ENCODE measurements at regions not wholly inside any gene's neighbourhood (a gene's known extent, or its start where the extent isn't known, plus 50 kb on each side); places are given as distances from the start of the nearest gene placed in this dataset.

DNA sequence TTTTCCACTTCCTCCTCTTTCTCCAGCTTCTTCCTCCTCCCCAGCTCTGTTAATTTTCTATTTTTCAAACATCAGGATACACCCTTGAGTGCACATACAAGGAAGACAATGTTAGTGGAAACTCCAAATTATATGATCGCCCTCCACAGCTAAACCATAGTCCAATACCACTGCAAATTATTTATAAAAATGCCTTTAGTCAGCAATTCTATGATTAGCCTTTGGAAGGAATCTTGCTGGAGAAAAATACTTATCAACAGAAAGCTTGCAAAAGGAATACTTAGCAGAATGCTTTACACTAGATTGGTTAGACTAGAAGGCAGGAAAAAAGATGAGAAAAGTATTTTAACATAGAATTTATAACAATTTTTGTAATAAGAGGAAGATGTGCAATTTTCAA lies 178.9 kb downstream of the FAM124B start:
- 0 to 24% methylated on average over 1 of the region's 1 CpG for WGBS, 2 donors
- intact Hi-C loops (cut with DNase I; ENCODE audit: low total_unique reads), result no loop called here

DNA sequence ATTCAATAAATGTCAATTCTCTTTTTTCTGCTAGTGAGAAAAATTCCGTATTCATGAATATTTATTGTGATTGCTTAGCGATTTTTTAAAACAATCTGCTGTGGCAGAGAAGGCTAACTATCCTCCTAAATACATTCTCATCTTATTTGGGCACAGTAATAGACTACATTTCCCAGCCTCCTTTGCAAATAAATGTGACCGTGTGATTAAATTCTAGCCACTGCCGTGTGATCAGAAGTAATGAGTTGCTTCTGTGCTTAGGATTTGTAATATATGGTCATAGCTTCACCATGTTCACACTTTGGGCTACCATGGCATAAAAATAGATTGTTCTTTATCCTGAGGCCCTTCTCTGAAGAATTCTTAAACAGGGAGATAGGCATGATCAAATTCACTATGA lies 179.6 kb downstream of the FAM124B start:
- TF ChIP-seq POLR2A (IDR thresholded peaks at IDR 0.05), result no peak
- TF ChIP-seq, protein P1, sequence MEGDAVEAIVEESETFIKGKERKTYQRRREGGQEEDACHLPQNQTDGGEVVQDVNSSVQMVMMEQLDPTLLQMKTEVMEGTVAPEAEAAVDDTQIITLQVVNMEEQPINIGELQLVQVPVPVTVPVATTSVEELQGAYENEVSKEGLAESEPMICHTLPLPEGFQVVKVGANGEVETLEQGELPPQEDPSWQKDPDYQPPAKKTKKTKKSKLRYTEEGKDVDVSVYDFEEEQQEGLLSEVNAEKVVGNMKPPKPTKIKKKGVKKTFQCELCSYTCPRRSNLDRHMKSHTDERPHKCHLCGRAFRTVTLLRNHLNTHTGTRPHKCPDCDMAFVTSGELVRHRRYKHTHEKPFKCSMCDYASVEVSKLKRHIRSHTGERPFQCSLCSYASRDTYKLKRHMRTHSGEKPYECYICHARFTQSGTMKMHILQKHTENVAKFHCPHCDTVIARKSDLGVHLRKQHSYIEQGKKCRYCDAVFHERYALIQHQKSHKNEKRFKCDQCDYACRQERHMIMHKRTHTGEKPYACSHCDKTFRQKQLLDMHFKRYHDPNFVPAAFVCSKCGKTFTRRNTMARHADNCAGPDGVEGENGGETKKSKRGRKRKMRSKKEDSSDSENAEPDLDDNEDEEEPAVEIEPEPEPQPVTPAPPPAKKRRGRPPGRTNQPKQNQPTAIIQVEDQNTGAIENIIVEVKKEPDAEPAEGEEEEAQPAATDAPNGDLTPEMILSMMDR (IDR thresholded peaks at IDR 0.05), result no peak
- intact Hi-C loops (cut with DNase I; ENCODE audit: low total_unique reads), result no loop called here
- WGBS, 2 donors, result 62% methylated on average over 4 of the region's 4 CpGs
- H3K4me3 ChIP-seq (ENCODE audit: low read depth, poor library complexity, severe bottlenecking), result no peak overlapping the region
- no peak for DNase-seq (ENCODE audit: low spot score in 2 of 2)

More for the DNA sequence above, 178.9 kb downstream of the FAM124B start:
- TF ChIP-seq, protein P1 (IDR thresholded peaks at IDR 0.05), result no peak
- TF ChIP-seq POLR2A (IDR thresholded peaks at IDR 0.05), result no peak
- H3K4me3 ChIP-seq (ENCODE audit: low read depth, poor library complexity, severe bottlenecking), result no peak overlapping the region
- DNase-seq (ENCODE audit: low spot score in 2 of 2), result no peak

DNA sequence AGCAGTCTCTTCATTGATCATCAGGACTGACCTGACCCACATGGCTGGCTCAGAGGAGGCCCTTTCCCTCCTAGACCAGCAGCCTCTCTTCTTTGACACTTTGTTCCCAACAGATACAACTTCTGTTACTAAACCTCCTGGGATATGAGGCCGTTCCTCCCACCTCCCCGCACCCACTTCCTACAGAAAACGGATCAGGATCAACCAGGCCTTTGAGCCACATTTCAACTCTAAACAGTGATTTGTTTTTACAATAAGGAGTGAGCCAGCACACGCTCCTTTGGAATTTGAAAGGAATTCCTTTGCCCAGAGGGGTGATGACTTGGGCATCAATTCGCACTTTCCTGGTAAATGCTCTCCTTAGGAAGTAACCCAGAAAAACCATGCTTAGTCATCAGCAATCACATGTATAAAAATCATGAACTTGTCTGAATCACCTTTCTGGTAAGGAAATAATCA lies 180.4 kb downstream of the FAM124B start:
- no peak for DNase-seq (ENCODE audit: low spot score in 2 of 2)
- 31 to 38% methylated on average over 5 of the region's 5 CpGs for WGBS, 2 donors
- H3K4me3 ChIP-seq (ENCODE audit: low read depth, poor library complexity, severe bottlenecking), result no peak overlapping the region
- TF ChIP-seq, protein P1 (IDR thresholded peaks at IDR 0.05), result no peak
- no peak for TF ChIP-seq POLR2A (IDR thresholded peaks at IDR 0.05)
- intact Hi-C loops (cut with DNase I; ENCODE audit: low total_unique reads), result no loop called here

DNA sequence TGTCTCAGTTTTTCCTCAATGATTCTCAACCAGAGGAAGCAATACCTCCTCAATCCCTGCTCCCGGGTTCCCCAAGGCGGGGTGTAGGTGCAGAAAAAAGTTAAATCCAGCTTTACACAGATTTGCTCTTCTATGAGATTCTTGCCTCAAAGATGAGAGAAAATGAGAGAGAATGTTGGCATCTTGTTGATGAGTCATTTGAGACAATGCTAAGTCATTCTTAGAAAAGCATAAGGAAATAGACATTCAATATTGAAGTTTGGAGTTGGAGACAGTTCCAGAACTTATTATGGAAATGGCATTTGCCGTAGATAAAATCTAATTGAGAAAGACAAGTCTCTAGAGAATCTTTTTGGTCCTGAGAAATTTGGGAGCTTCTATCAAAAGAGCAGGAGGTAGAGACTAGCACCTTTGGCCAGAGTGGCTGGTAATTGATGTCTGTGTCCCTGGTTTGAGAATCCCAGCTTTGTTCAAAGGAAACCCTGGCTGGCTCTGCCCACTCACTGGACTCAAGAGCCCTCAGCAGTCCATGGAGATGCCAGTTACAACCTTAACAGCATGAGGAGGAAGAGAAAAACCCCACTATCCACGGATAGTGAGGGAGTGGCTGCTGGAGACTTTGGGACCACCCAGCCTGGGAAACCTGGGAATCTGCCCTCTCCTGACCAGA lies 181.2 kb downstream of the FAM124B start:
- no peak overlapping the region for H3K4me3 ChIP-seq (ENCODE audit: low read depth, poor library complexity, severe bottlenecking)
- TF ChIP-seq, protein P1 (IDR thresholded peaks at IDR 0.05), result no peak
- no peak for TF ChIP-seq POLR2A (IDR thresholded peaks at IDR 0.05)
- no peak for DNase-seq (ENCODE audit: low spot score in 2 of 2)
- intact Hi-C loops (cut with DNase I; ENCODE audit: low total_unique reads), result no loop called here
- WGBS, 2 donors, result 57 to 73% methylated on average over 4 of the region's 4 CpGs

DNA sequence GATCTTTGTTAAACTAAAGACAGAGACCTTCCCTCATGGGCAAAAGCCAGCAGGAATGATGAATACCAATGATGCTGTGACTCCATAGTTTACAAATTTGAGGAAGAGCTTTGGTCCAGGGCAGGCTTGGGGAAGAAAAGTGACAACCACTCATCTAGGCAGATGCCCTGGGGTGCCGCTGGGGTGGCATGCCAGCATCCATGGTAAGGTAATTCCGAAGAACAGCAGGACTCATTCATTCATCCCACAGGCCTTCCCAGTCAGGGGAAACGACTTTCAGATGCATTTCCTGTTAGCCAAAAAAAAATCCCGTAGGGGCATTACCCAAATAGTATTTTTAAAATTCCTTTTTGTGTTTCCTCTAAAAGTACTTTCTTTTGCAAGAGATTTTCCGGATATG lies 180.7 kb upstream of the SERPINE2 start:
- no peak for TF ChIP-seq POLR2A (IDR thresholded peaks at IDR 0.05)
- TF ChIP-seq, protein P1 (IDR thresholded peaks at IDR 0.05), result no peak
- H3K4me3 ChIP-seq (ENCODE audit: low read depth, poor library complexity, severe bottlenecking), result no peak overlapping the region
- no peak for DNase-seq (ENCODE audit: low spot score in 2 of 2)
- WGBS, 2 donors, result 74% methylated on average over 5 of the region's 5 CpGs
- intact Hi-C loops (cut with DNase I; ENCODE audit: low total_unique reads), result no loop called here

DNA sequence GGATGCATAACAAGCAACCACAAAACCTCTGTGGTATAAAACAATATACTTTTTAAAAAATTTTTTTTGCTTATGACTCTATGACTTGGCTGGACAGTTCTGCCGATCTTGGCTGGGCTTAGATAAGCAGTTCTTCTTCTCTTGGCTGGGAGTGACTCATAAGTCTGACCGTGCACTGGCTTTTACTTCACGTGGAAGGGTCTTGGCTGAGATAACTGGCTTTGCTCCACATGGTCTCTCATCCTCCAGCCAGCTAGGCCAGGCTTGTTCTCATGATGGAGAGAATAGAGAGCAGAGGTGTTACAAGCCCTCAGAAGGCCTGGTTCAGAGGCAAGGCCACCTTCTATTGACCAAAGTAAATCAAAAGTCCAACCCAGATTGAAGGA lies 178.9 kb upstream of the SERPINE2 start:
- no peak for DNase-seq (ENCODE audit: low spot score in 2 of 2)
- TF ChIP-seq, protein P1 (IDR thresholded peaks at IDR 0.05), result no peak
- no peak for TF ChIP-seq POLR2A (IDR thresholded peaks at IDR 0.05)
- intact Hi-C loops (cut with DNase I; ENCODE audit: low total_unique reads), result no loop called here
- 27 to 28% methylated on average over 3 of the region's 3 CpGs for WGBS, 2 donors
- no peak overlapping the region for H3K4me3 ChIP-seq (ENCODE audit: low read depth, poor library complexity, severe bottlenecking)

All from lower leg skin (tissue), 4 donors.